ENCODE measurements at regions not wholly inside any gene's neighbourhood (a gene's known extent, or its start where the extent isn't known, plus 50 kb on each side); places are given as distances from the start of the nearest gene placed in this dataset.

GRCh38 chr7:88456490-88456889 lies 149.8 kb upstream of the STEAP4 start:
- TF ChIP-seq CTCF (conservative IDR thresholded peaks at IDR 0.05; ENCODE audit: low read depth, low read length) (no peak), EZH2 (IDR thresholded peaks at IDR 0.05; ENCODE audit: borderline replicate concordance, low read depth, low read length, poor library complexity, severe bottlenecking) (no peak)

Measured in A673 (cell line).